WI38 (cell line): ENCODE measurements at regions not wholly inside any gene's neighbourhood (a gene's known extent, or its start where the extent isn't known, plus 50 kb on each side); places are given as distances from the start of the nearest gene placed in this dataset.

Experiments
- H3K4me3 ChIP-seq: 2 replicates; pipeline ENCODE4 v1.5.1; 2011; ENCODE audit warnings: low read depth, mild to moderate bottlenecking, control low read depth, low read length
- TF ChIP-seq, protein P1 (sequence below): IDR thresholded peaks from 2 replicates; pipeline ENCODE4 v1.5.1; 2012; ENCODE audit warnings: low read depth, mild to moderate bottlenecking, control low read depth, low read length

DNA sequence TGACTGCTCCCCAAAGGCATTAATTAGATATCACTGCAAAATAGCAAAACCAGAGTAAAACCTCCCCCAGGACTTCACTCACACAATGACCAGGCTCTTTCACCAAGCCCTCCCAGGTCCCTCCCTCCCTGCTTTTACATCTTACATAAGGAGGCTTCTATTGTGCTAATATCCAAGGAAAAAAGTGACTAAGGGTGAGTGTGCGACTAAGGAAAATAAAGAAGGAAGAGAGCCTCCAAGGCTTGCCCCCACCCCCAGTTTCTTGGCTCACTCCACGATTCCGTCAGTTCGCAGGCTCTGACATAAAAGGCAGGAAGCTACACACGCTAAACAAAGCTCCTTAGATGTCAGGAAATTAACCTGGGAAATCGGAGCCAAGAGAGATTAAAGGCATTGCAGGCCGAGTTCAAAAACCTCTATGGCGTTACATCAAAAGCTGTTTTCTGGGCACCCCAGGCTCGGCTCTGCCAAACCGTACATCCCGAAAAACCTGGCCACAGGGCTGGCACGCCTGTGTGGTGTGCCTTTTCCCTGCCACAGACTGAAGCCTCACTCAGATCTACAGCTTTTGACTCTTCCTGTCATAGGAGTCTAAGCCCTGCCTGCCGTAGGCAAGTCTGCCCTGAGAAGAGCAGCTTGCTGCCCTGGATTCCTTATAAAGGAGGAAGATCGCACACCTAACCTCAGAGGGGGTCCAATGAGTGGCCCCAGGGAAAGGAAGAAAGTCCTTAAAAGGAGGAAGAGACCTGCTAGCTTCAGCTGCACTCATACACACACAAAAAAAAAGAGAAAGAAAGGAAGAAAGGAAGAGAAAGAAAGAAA is 67.0 kb upstream of the SERP2 start:
- H3K4me3 ChIP-seq = peak overlapping the region; percentile 29
- TF ChIP-seq, protein P1, sequence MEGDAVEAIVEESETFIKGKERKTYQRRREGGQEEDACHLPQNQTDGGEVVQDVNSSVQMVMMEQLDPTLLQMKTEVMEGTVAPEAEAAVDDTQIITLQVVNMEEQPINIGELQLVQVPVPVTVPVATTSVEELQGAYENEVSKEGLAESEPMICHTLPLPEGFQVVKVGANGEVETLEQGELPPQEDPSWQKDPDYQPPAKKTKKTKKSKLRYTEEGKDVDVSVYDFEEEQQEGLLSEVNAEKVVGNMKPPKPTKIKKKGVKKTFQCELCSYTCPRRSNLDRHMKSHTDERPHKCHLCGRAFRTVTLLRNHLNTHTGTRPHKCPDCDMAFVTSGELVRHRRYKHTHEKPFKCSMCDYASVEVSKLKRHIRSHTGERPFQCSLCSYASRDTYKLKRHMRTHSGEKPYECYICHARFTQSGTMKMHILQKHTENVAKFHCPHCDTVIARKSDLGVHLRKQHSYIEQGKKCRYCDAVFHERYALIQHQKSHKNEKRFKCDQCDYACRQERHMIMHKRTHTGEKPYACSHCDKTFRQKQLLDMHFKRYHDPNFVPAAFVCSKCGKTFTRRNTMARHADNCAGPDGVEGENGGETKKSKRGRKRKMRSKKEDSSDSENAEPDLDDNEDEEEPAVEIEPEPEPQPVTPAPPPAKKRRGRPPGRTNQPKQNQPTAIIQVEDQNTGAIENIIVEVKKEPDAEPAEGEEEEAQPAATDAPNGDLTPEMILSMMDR = no peak

DNA sequence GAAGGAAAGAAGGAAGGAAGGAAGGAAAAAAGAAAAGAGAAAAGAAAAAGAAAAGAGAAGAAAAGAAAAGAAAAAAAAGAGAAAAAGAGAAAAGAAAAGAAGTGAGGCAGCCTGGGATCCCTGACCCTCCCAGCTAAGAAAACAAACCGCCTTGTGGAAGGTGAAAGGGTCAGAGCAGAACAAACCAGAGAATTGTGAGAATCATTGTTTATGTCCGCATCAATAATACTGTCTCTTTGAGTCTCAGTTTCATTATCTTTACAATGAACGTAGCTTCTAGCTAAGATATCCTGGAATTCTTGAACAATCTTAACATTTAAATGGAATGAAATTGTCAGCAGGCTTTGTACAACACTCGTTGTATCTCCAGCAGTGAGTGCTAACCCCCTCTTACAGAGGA is 66.4 kb upstream of the SERP2 start:
- no peak overlapping the region for H3K4me3 ChIP-seq
- TF ChIP-seq, protein P1 = no peak

DNA sequence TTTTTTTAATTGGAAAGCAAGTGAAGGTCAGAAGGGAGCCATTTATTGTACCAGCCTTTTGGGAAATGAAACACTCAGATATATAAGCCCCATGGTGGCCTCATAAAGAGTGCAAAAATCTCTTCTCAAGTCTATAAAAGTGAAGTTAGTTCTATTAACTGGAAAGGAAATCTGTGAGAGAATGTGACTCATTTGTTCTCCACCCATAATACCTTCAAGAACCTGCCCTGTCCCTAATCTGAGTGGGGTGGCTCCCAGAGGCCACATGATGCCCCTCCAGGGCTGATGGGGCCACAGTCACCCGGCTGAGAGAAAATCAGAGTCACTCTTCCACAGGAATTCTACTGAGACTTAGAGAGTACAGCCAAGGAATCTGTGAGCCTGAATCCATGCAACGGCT is 65.8 kb upstream of the SERP2 start:
- H3K4me3 ChIP-seq = no peak overlapping the region
- TF ChIP-seq, protein P1 = no peak

DNA sequence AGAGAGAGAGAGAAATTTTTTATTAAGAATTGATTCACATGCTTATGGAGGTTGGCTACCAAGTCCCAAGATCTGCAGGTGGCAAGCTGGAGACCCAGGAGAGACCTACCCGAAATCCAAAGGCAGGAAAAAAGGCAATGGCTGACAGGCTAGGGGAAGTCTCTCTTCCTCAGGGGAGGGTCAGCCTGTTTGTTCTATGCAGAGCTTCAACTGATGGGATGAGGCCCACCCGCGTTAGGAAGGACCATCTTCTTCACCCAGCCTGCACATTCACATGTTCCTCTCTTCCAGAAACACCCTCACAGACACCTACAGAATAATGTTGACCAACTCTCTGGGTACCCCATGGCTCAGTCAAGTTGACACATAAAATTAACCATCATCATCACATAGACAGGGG is 65.3 kb upstream of the SERP2 start:
- H3K4me3 ChIP-seq = no peak overlapping the region
- TF ChIP-seq, protein P1 = no peak

DNA sequence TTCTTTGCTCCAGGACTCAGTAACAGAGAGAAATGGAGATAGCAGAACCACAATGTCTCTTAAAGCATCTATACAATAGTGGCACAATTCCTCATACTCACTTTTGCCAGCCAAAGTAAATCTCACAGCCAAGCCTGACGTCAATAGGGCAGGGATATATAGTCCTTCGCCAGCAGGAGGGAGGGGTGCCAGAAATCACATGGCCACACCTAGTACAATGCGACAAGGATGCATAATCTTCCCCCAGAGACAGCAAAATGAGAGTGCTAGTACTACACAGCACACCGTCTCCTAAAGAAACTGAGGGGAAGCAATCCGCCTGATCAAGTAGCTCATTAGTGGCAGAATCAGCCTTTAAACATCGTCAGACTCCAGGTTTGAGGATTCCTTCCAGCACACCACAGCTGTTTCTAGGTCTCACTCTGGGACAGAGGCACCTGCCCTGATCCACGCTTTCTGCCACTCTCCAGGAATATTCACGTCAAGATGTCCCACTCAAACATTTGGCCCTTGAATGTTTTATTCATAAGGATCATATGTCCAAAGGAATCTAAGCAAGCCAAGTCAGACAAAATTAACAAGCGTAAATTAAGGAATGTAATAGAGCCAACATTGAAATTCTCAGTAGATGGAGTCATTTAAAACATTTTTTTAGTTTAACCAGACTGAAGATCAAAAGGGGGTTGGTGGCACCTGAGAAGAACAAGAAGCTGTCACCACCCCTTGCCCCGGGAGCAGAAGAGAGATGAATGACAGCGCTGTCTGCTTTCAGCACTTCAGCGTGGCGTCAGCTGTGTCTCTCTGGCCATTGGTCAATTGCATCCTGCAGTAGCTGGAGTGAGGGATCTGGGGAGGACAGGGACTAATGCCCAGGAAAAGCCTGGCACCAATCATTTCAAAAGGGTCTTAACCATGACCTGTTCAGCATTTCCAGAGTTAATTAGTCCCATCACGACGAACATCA is 63.5 kb upstream of the SERP2 start:
- TF ChIP-seq, protein P1 = no peak

DNA sequence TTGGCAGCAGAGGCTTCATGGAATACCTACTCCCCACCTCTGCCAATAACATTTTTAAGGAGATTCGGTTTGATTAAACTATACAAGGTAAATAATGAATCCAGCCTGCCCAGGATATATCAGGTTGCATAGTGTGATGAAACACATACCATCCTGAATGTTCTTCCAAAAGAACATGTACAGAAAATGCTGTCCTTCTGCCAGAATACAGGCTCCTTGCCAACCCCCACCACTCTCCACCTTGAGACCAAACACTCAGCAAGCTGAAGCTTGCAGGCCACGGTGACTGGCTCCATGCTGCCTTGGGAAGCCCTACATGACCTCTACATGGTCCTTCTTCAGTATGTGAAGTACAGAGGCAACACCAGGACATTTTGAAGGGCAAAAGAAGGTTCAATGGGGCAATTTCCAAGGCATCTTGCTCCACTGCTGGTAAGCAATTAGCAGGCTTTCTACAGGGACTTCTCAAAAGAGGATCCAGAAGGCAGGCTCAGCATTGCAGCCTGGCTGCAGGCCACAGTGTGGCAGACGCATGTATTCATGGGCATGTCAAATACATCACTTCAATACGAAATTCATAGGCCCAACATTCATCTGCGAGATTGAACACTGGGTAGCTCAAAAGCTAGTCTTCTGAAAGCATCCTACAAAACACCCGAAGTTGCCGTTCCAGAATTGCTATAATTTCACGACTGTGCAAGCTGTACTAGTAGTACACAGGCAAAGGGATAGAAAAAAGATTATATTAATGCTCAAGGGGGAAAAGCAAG is 62.4 kb upstream of the SERP2 start:
- TF ChIP-seq, protein P1 = no peak
- H3K4me3 ChIP-seq = no peak overlapping the region

More for the DNA sequence above, 63.5 kb upstream of the SERP2 start:
- no peak overlapping the region for H3K4me3 ChIP-seq
